ENCODE measurements at regions not wholly inside any gene's neighbourhood (a gene's known extent, or its start where the extent isn't known, plus 50 kb on each side); places are given as distances from the start of the nearest gene placed in this dataset.

- DNase-seq (ENCODE audit: low read depth in 1 of 2, low spot score in 1 of 2) = no peak
Measured at GRCh38 chr10:47104151-47104605, 192.9 kb downstream of the PTPN20 start.

GRCh38 chr10:47104786-47105385 is 193.7 kb downstream of the PTPN20 start:
- DNase-seq (ENCODE audit: low read depth in 1 of 2, low spot score in 1 of 2) = no peak

GRCh38 chr10:47107007-47107747 is 192.8 kb upstream of the GDF10 start:
- DNase-seq (ENCODE audit: low read depth in 1 of 2, low spot score in 1 of 2) = no peak

GRCh38 chr10:47109906-47110305 is 190.1 kb upstream of the GDF10 start:
- no peak for DNase-seq (ENCODE audit: low read depth in 1 of 2, low spot score in 1 of 2)

GRCh38 chr10:47111329-47111862 is 188.6 kb upstream of the GDF10 start:
- no peak for DNase-seq (ENCODE audit: low read depth in 1 of 2, low spot score in 1 of 2)

- no peak for DNase-seq (ENCODE audit: low read depth in 1 of 2, low spot score in 1 of 2)
Measured at GRCh38 chr10:47112612-47113011, 187.4 kb upstream of the GDF10 start.

GRCh38 chr10:47113907-47114500 is 186.0 kb upstream of the GDF10 start:
- no peak for DNase-seq (ENCODE audit: low read depth in 1 of 2, low spot score in 1 of 2)

- no peak for DNase-seq (ENCODE audit: low read depth in 1 of 2, low spot score in 1 of 2)
Measured at GRCh38 chr10:47114680-47115186, 185.3 kb upstream of the GDF10 start.

- DNase-seq (ENCODE audit: low read depth in 1 of 2, low spot score in 1 of 2) = no peak
Measured at GRCh38 chr10:47115322-47115721, 184.7 kb upstream of the GDF10 start.

GRCh38 chr10:47116445-47116844 is 183.6 kb upstream of the GDF10 start:
- no peak for DNase-seq (ENCODE audit: low read depth in 1 of 2, low spot score in 1 of 2)

- DNase-seq (ENCODE audit: low read depth in 1 of 2, low spot score in 1 of 2) = no peak
Measured at GRCh38 chr10:47118326-47118725, 181.7 kb upstream of the GDF10 start.

- DNase-seq (ENCODE audit: low read depth in 1 of 2, low spot score in 1 of 2) = no peak
Measured at GRCh38 chr10:47121336-47121735, 178.7 kb upstream of the GDF10 start.

GRCh38 chr10:47123716-47124288 is 176.2 kb upstream of the GDF10 start:
- no peak for DNase-seq (ENCODE audit: low read depth in 1 of 2, low spot score in 1 of 2)

- DNase-seq (ENCODE audit: low read depth in 1 of 2, low spot score in 1 of 2) = no peak
Measured at GRCh38 chr10:47127188-47127785, 172.7 kb upstream of the GDF10 start.

- DNase-seq (ENCODE audit: low read depth in 1 of 2, low spot score in 1 of 2) = no peak
Measured at GRCh38 chr10:47130491-47130890, 169.5 kb upstream of the GDF10 start.

GRCh38 chr10:47133871-47134570 is 166.0 kb upstream of the GDF10 start:
- DNase-seq (ENCODE audit: low read depth in 1 of 2, low spot score in 1 of 2) = no peak

- DNase-seq (ENCODE audit: low read depth in 1 of 2, low spot score in 1 of 2) = no peak
Measured at GRCh38 chr10:47136866-47137265, 163.1 kb upstream of the GDF10 start.

GRCh38 chr10:47137311-47137851 is 162.6 kb upstream of the GDF10 start:
- DNase-seq (ENCODE audit: low read depth in 1 of 2, low spot score in 1 of 2) = no peak

- DNase-seq (ENCODE audit: low read depth in 1 of 2, low spot score in 1 of 2) = no peak
Measured at GRCh38 chr10:47139121-47139520, 160.9 kb upstream of the GDF10 start.

GRCh38 chr10:47140761-47141348 is 159.1 kb upstream of the GDF10 start:
- DNase-seq (ENCODE audit: low read depth in 1 of 2, low spot score in 1 of 2) = no peak
